ENCODE measurements at regions not wholly inside any gene's neighbourhood (a gene's known extent, or its start where the extent isn't known, plus 50 kb on each side); places are given as distances from the start of the nearest gene placed in this dataset.

DNA sequence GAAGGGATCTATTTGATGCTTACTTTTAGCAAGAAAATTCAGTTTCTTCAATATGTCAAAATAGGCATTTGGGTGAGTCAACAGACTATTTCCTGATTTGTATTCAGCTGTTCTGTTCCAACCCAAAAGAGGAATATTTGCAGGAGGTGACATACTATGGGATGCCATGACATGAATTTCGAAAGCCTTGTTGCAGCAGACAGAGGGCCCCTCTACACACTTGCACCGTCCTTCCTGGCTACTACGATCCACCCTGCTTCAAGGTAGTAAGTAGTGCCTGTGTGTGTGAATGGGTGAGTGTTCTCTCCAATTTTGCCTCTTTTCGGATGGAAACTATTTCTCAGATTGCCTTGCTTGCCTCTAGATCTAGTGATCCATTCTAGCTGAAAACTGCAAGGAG is 413.0 kb upstream of the ADARB2 start:
- H3K27ac Mint-ChIP-seq, result no peak overlapping the region

DNA sequence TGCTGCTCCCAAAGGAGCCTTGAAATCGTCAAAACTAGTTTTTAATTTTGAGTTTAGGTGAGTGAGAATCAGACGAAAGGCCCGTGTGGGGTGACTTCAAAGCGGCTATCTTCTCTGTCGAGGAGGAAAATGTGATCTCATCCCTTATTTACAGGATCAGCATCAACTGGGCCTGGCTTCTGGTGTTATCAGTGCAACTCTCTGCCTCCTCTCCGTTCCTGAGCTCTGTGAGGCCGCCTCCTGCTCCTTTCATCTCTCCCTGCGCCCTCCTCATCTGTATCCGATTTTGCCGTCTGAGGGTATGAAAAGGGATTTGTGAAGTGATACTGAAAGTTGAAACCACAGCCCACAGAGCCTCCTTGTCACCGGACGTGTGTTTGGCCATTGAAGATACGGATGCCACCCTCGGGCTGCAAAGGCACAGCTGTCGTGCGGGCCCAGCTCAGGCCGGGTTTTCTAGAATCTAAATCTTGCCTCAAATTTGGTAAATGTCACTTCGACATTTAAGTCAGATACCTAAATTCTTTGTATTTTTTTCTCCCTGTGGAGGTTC is 408.7 kb upstream of the ADARB2 start:
- H3K4me1 Mint-ChIP-seq, result peaks cover 18% of the 10 kb centered on the region
- H3K27ac Mint-ChIP-seq, result peak overlapping the region; percentile 35
- TF ChIP-seq EZH2phosphoT487 (IDR thresholded peaks at IDR 0.05), result no peak
- no peak for TF ChIP-seq EZH2 (IDR thresholded peaks at IDR 0.05)
- TF ChIP-seq, protein P1, sequence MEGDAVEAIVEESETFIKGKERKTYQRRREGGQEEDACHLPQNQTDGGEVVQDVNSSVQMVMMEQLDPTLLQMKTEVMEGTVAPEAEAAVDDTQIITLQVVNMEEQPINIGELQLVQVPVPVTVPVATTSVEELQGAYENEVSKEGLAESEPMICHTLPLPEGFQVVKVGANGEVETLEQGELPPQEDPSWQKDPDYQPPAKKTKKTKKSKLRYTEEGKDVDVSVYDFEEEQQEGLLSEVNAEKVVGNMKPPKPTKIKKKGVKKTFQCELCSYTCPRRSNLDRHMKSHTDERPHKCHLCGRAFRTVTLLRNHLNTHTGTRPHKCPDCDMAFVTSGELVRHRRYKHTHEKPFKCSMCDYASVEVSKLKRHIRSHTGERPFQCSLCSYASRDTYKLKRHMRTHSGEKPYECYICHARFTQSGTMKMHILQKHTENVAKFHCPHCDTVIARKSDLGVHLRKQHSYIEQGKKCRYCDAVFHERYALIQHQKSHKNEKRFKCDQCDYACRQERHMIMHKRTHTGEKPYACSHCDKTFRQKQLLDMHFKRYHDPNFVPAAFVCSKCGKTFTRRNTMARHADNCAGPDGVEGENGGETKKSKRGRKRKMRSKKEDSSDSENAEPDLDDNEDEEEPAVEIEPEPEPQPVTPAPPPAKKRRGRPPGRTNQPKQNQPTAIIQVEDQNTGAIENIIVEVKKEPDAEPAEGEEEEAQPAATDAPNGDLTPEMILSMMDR (IDR thresholded peaks at IDR 0.05), result no peak
- Histone ChIP-seq H3K27me3 (no peaks in the 10 kb centered on the region), H3K4me3 (no peak overlapping the region), H3K79me2 (ENCODE audit: low read depth) (no peaks in the 10 kb centered on the region), H3K4me1 (peaks cover 28% of the 10 kb centered on the region), H3K4me2 (peak overlapping the region; percentile 37), H3K9ac (no peak overlapping the region), H3K9me3 (ENCODE audit: low read depth) (no peaks in the 10 kb centered on the region), H2AFZ (replicated peaks) (peak overlapping the region; percentile 50), H3K36me3 (no peaks in the 10 kb centered on the region), H4K20me1 (ENCODE audit: low read depth) (no peaks in the 10 kb centered on the region), H3K27ac (no peak overlapping the region), H3F3A (ENCODE audit: low read depth) (no peaks in the 10 kb centered on the region)
- no peaks in the 10 kb centered on the region for H3K36me3 Mint-ChIP-seq
- H3K27me3 Mint-ChIP-seq (ENCODE audit: insufficient read depth, low read depth), result peaks cover 5% of the 10 kb centered on the region
- H3K4me3 Mint-ChIP-seq, result no peak overlapping the region
- DNase-seq (ENCODE audit: low spot score), result peak; percentile 25
- peaks cover 5% of the 10 kb centered on the region for H3K9me3 Mint-ChIP-seq

More for the DNA sequence above, 413.0 kb upstream of the ADARB2 start:
- no peak overlapping the region for H3K27ac ChIP-seq
- peaks cover 14% of the 10 kb centered on the region for H3K4me1 ChIP-seq
- Mint-ChIP-seq H3K27me3 (ENCODE audit: insufficient read depth, low read depth) (peaks cover 3% of the 10 kb centered on the region), H3K4me3 (no peak overlapping the region), H3K9me3 (no peaks in the 10 kb centered on the region), H3K36me3 (no peaks in the 10 kb centered on the region), H3K4me1 (peaks cover 10% of the 10 kb centered on the region)
- H4K20me1 ChIP-seq (ENCODE audit: low read depth), result no peaks in the 10 kb centered on the region
- TF ChIP-seq EZH2phosphoT487 (IDR thresholded peaks at IDR 0.05) (no peak), EZH2 (IDR thresholded peaks at IDR 0.05) (no peak)
- no peaks in the 10 kb centered on the region for H3F3A ChIP-seq (ENCODE audit: low read depth)
- no peaks in the 10 kb centered on the region for H3K36me3 ChIP-seq
- H2AFZ ChIP-seq (replicated peaks), result peak overlapping the region; percentile 83
- H3K4me2 ChIP-seq, result peak overlapping the region; percentile 1
- no peak overlapping the region for H3K9ac ChIP-seq
- H3K27me3 ChIP-seq, result no peaks in the 10 kb centered on the region
- no peak overlapping the region for H3K4me3 ChIP-seq
- DNase-seq (ENCODE audit: low spot score), result no peak
- no peaks in the 10 kb centered on the region for H3K79me2 ChIP-seq (ENCODE audit: low read depth)
- no peaks in the 10 kb centered on the region for H3K9me3 ChIP-seq (ENCODE audit: low read depth)

DNA sequence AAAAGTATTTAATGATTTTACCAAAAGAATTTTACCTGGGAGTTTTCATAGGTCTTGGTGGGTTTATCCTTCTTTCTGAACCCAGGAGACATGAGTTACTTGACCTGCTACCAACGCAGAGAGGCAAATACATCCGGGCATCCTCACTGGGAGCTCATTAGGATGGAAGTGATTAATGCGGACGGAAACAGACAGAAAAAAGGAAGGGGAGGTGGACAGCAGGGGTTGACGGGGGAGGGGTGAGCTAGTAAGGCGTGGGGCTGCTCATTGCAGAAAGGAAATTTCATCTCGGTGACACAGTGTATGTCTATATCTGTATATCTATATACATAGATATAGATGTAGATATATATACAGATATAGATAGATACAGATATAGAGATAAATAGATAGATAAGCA is 408.2 kb upstream of the ADARB2 start:
- H3K9me3 Mint-ChIP-seq, result peaks cover 5% of the 10 kb centered on the region
- Histone ChIP-seq H2AFZ (replicated peaks) (no peak overlapping the region), H3K27ac (no peak overlapping the region), H3K36me3 (no peaks in the 10 kb centered on the region), H3K4me3 (no peak overlapping the region), H3K4me1 (peaks cover 24% of the 10 kb centered on the region), H3K9me3 (ENCODE audit: low read depth) (no peaks in the 10 kb centered on the region), H3K4me2 (peak overlapping the region; percentile 37), H3K79me2 (ENCODE audit: low read depth) (no peaks in the 10 kb centered on the region), H3K9ac (no peak overlapping the region), H3K27me3 (no peaks in the 10 kb centered on the region), H3F3A (ENCODE audit: low read depth) (no peaks in the 10 kb centered on the region), H4K20me1 (ENCODE audit: low read depth) (no peaks in the 10 kb centered on the region)
- no peaks in the 10 kb centered on the region for H3K36me3 Mint-ChIP-seq
- DNase-seq (ENCODE audit: low spot score), result peak; percentile 39
- peaks cover 18% of the 10 kb centered on the region for H3K4me1 Mint-ChIP-seq
- TF ChIP-seq, protein P1 (IDR thresholded peaks at IDR 0.05), result no peak
- no peak for TF ChIP-seq EZH2phosphoT487 (IDR thresholded peaks at IDR 0.05)
- TF ChIP-seq EZH2 (IDR thresholded peaks at IDR 0.05), result no peak
- peak overlapping the region; percentile 61 for H3K27ac Mint-ChIP-seq
- H3K27me3 Mint-ChIP-seq (ENCODE audit: insufficient read depth, low read depth), result peaks cover 5% of the 10 kb centered on the region
- no peak overlapping the region for H3K4me3 Mint-ChIP-seq

DNA sequence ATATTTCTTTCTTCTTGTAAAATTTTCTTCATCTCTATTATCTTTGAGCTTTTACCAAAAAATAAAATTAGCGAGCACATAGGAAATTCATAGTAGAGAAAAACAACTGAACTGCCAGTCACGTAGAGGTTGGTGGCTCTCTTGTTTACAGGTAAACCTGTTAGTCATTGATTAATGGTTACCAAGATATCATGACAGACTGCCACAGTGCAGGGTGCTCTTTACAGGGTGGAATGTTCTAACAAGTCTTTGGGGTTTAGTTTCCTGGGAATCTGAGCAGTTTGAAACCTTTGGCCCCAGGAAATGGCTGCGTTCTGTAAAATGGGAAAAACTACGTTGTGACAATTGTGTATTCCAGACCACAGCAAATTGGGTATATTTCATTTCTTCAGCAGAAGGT is 407.3 kb upstream of the ADARB2 start:
- no peaks in the 10 kb centered on the region for H3K79me2 ChIP-seq (ENCODE audit: low read depth)
- H3K27me3 ChIP-seq, result no peaks in the 10 kb centered on the region
- no peak for DNase-seq (ENCODE audit: low spot score)
- peaks cover 5% of the 10 kb centered on the region for H3K27me3 Mint-ChIP-seq (ENCODE audit: insufficient read depth, low read depth)
- H4K20me1 ChIP-seq (ENCODE audit: low read depth), result no peaks in the 10 kb centered on the region
- no peaks in the 10 kb centered on the region for H3F3A ChIP-seq (ENCODE audit: low read depth)
- H3K27ac ChIP-seq, result no peak overlapping the region
- TF ChIP-seq EZH2 (IDR thresholded peaks at IDR 0.05) (no peak), EZH2phosphoT487 (IDR thresholded peaks at IDR 0.05) (no peak)
- TF ChIP-seq, protein P1 (IDR thresholded peaks at IDR 0.05), result no peak
- H3K9ac ChIP-seq, result no peak overlapping the region
- H3K9me3 ChIP-seq (ENCODE audit: low read depth), result no peaks in the 10 kb centered on the region
- H3K4me1 Mint-ChIP-seq, result peaks cover 18% of the 10 kb centered on the region
- peaks cover 22% of the 10 kb centered on the region for H3K4me1 ChIP-seq
- no peak overlapping the region for H2AFZ ChIP-seq (replicated peaks)
- no peak overlapping the region for H3K4me3 Mint-ChIP-seq
- H3K4me2 ChIP-seq, result no peak overlapping the region
- no peaks in the 10 kb centered on the region for H3K36me3 ChIP-seq
- H3K27ac Mint-ChIP-seq, result no peak overlapping the region
- peaks cover 7% of the 10 kb centered on the region for H3K9me3 Mint-ChIP-seq
- no peaks in the 10 kb centered on the region for H3K36me3 Mint-ChIP-seq
- H3K4me3 ChIP-seq, result no peak overlapping the region
